ENCODE measurements at regions not wholly inside any gene's neighbourhood (a gene's known extent, or its start where the extent isn't known, plus 50 kb on each side); places are given as distances from the start of the nearest gene placed in this dataset.
"Not testable (repeated sequence)": the region's sequence is repeated elsewhere in the genome, so short reads cannot be mapped to it uniquely, and the experiment has no call there.

GRCh38 chr4:40681600-40681999, 51.9 kb upstream of the RBM47 start:
- CTCF ChIA-PET = interaction anchor here (0.6 kb wide), 1 partner anchor 94 kb away, joined by 3 read pairs; no protein-coding TSS in a partner anchor
- POLR2A ChIA-PET = interaction anchor here (0.6 kb wide), 1 partner anchor 14 kb away, joined by 3 read pairs; no protein-coding TSS in a partner anchor
- DNase-seq (ENCODE audit: extremely low spot score) = no peak
- TF ChIP-seq SP1 (IDR thresholded peaks at IDR 0.05) (no peak), HDGF (IDR thresholded peaks at IDR 0.05; ENCODE audit: borderline replicate concordance) (no peak), BHLHE40 (IDR thresholded peaks at IDR 0.05; ENCODE audit: borderline replicate concordance) (no peak), ELF4 (IDR thresholded peaks at IDR 0.05) (no peak), TARDBP (IDR thresholded peaks at IDR 0.05) (no peak), CTBP1 (IDR thresholded peaks at IDR 0.05; ENCODE audit: borderline replicate concordance) (no peak), FOXK2 (IDR thresholded peaks at IDR 0.05) (no peak), FOXM1 (IDR thresholded peaks at IDR 0.05; ENCODE audit: borderline replicate concordance) (no peak), SUZ12 (IDR thresholded peaks at IDR 0.05) (no peak), L3MBTL2 (conservative IDR thresholded peaks at IDR 0.05) (no peak), NFRKB (IDR thresholded peaks at IDR 0.05) (no peak), ARNT (IDR thresholded peaks at IDR 0.05) (no peak), ZNF384 (IDR thresholded peaks at IDR 0.05) (no peak), LEF1 (IDR thresholded peaks at IDR 0.05; ENCODE audit: borderline replicate concordance) (no peak), FOXA1 (IDR thresholded peaks at IDR 0.05) (no peak)
- TF ChIP-seq, protein P1, sequence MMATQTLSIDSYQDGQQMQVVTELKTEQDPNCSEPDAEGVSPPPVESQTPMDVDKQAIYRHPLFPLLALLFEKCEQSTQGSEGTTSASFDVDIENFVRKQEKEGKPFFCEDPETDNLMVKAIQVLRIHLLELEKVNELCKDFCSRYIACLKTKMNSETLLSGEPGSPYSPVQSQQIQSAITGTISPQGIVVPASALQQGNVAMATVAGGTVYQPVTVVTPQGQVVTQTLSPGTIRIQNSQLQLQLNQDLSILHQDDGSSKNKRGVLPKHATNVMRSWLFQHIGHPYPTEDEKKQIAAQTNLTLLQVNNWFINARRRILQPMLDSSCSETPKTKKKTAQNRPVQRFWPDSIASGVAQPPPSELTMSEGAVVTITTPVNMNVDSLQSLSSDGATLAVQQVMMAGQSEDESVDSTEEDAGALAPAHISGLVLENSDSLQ (IDR thresholded peaks at IDR 0.05) = no peak

DNA sequence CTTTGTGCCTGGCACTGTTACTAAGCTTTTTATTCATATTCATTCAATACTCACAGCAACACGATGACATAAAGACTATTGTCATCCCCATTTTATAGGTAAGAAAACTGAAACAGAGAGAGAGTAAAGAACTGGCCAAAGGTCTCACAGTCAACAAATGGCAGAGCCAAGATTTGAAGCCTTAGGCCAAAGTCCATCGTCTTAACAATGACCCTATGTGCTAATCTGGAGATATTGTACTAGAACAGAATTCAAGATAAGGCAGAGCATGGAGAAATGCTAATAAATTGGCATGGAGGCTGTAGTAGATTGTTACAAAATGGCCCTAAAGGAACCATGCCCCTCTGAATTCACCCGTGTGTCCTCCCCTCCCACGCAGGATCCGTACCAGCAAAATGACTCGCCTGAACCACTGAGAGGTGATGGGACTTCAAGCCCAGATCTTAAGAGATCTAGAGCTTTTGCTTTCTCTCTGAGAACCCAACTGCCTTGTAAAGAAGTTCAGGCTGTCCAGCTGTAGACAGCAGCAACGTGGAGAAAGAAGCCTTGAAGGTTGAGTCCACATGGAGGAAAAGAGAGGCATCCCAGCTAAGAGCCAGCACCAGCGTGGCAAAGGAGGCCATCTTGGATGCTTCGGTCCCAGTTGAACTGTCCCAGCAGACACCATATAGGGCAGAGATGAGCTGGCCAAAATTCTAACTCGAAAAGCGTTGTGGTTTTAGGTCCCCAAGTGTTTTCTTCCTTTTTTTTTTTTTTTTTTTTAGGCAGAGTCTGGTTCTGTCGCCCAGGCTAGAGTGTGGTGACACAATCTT, 52.8 kb upstream of the RBM47 start:
- ChIA-PET CTCF (no interaction called here), POLR2A (no interaction called here)
- DNase-seq (ENCODE audit: extremely low spot score) = no peak
- no peak for TF ChIP-seq ZNF384 (IDR thresholded peaks at IDR 0.05)
- TF ChIP-seq SP1 (IDR thresholded peaks at IDR 0.05) = no peak
- TF ChIP-seq CTBP1 (IDR thresholded peaks at IDR 0.05; ENCODE audit: borderline replicate concordance) = no peak
- TF ChIP-seq FOXK2 (IDR thresholded peaks at IDR 0.05) = no peak
- TF ChIP-seq NFRKB (IDR thresholded peaks at IDR 0.05) = no peak
- no peak for TF ChIP-seq HDGF (IDR thresholded peaks at IDR 0.05; ENCODE audit: borderline replicate concordance)

- CTCF ChIA-PET; POLR2A ChIA-PET; DNase-seq (ENCODE audit: extremely low spot score): not testable (repeated sequence)
These were observed 54.0 kb upstream of the RBM47 start for GRCh38 chr4:40683536-40684145.

GRCh38 chr4:40684404-40684803, 54.7 kb upstream of the RBM47 start:
- ChIA-PET POLR2A (no interaction called here), CTCF (no interaction called here)
- TF ChIP-seq SP1 (IDR thresholded peaks at IDR 0.05) = no peak
- no peak for TF ChIP-seq ELF4 (IDR thresholded peaks at IDR 0.05)
- TF ChIP-seq SUZ12 (IDR thresholded peaks at IDR 0.05) = no peak
- TF ChIP-seq CTBP1 (IDR thresholded peaks at IDR 0.05; ENCODE audit: borderline replicate concordance) = no peak
- TF ChIP-seq BHLHE40 (IDR thresholded peaks at IDR 0.05; ENCODE audit: borderline replicate concordance) = no peak
- TF ChIP-seq TARDBP (IDR thresholded peaks at IDR 0.05) = no peak
- TF ChIP-seq ARNT (IDR thresholded peaks at IDR 0.05) = no peak
- TF ChIP-seq, protein P1 (IDR thresholded peaks at IDR 0.05) = no peak
- no peak for TF ChIP-seq FOXM1 (IDR thresholded peaks at IDR 0.05; ENCODE audit: borderline replicate concordance)
- no peak for DNase-seq (ENCODE audit: extremely low spot score)

- POLR2A ChIA-PET = no interaction called here
These were observed 55.6 kb upstream of the RBM47 start for GRCh38 chr4:40685300-40685699.

More at GRCh38 chr4:40685300-40685699, 55.6 kb upstream of the RBM47 start:
- TF ChIP-seq SUZ12 (IDR thresholded peaks at IDR 0.05) = no peak
- no peak for TF ChIP-seq LEF1 (IDR thresholded peaks at IDR 0.05; ENCODE audit: borderline replicate concordance)
- TF ChIP-seq ZNF384 (IDR thresholded peaks at IDR 0.05) = no peak
- TF ChIP-seq FOXK2 (IDR thresholded peaks at IDR 0.05) = no peak
- no peak for TF ChIP-seq L3MBTL2 (conservative IDR thresholded peaks at IDR 0.05)
- TF ChIP-seq CTBP1 (IDR thresholded peaks at IDR 0.05; ENCODE audit: borderline replicate concordance) = no peak
- TF ChIP-seq, protein P1 (IDR thresholded peaks at IDR 0.05) = no peak
- TF ChIP-seq FOXM1 (IDR thresholded peaks at IDR 0.05; ENCODE audit: borderline replicate concordance) = no peak
- TF ChIP-seq SP1 (IDR thresholded peaks at IDR 0.05) = no peak
- no peak for TF ChIP-seq TARDBP (IDR thresholded peaks at IDR 0.05)
- no peak for TF ChIP-seq ELF4 (IDR thresholded peaks at IDR 0.05)
- no peak for TF ChIP-seq HDGF (IDR thresholded peaks at IDR 0.05; ENCODE audit: borderline replicate concordance)
- CTCF ChIA-PET = interaction anchor here (0.7 kb wide), 1 partner anchor 22 kb away, joined by 5 read pairs; no protein-coding TSS in a partner anchor
- DNase-seq (ENCODE audit: extremely low spot score) = no peak
